ENCODE measurements at regions not wholly inside any gene's neighbourhood (a gene's known extent, or its start where the extent isn't known, plus 50 kb on each side); places are given as distances from the start of the nearest gene placed in this dataset.
"Not testable (repeated sequence)": the region's sequence is repeated elsewhere in the genome, so short reads cannot be mapped to it uniquely, and the experiment has no call there.

DNA sequence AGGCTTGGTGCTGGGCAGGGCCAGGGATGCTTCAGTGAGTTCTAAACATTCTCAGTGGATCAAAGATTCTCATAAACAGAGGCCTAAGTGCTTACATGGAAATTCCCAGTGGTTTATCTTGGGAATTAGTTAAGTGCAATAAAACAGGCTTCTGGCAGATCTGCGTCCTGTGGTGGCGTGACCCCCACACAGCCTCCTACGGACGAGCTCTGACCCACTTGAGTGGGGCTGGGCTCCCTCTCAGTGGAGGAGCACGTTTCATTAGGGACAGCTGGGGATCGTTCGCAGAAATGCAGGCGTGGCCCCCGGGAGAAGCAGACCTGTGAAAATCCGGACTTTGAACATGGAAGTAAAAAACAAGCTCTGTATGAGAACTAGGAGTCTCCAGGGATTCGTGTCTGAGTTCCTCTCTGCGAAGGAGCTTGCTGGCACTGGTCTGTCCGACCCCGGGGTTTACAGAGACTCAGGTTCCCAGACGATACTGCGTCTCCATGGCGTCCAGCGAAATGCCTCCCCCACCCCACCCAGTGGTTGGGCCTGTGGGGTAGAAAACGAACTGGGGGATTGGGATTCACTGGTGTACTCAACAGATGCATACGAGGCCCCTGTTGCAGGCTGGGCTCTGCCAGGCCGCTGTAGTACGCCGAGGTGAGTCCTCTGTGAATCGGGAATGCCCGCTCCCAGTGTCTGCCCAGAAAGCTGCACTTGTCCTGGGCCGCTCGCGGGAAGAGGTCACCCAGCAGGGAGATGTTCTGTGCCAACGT, 117.6 kb downstream of the NPIPB11 start:
- TF ChIP-seq, protein P1, sequence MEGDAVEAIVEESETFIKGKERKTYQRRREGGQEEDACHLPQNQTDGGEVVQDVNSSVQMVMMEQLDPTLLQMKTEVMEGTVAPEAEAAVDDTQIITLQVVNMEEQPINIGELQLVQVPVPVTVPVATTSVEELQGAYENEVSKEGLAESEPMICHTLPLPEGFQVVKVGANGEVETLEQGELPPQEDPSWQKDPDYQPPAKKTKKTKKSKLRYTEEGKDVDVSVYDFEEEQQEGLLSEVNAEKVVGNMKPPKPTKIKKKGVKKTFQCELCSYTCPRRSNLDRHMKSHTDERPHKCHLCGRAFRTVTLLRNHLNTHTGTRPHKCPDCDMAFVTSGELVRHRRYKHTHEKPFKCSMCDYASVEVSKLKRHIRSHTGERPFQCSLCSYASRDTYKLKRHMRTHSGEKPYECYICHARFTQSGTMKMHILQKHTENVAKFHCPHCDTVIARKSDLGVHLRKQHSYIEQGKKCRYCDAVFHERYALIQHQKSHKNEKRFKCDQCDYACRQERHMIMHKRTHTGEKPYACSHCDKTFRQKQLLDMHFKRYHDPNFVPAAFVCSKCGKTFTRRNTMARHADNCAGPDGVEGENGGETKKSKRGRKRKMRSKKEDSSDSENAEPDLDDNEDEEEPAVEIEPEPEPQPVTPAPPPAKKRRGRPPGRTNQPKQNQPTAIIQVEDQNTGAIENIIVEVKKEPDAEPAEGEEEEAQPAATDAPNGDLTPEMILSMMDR (IDR thresholded peaks at IDR 0.05) = not testable (repeated sequence)
- TF ChIP-seq POLR2AphosphoS5 (IDR thresholded peaks at IDR 0.05) = peak in 3 of 4 donors; percentile 10 to 65 (median 49)

Data from sigmoid colon (tissue), 4 donors.